ENCODE measurements at regions not wholly inside any gene's neighbourhood (a gene's known extent, or its start where the extent isn't known, plus 50 kb on each side); places are given as distances from the start of the nearest gene placed in this dataset.

DNA sequence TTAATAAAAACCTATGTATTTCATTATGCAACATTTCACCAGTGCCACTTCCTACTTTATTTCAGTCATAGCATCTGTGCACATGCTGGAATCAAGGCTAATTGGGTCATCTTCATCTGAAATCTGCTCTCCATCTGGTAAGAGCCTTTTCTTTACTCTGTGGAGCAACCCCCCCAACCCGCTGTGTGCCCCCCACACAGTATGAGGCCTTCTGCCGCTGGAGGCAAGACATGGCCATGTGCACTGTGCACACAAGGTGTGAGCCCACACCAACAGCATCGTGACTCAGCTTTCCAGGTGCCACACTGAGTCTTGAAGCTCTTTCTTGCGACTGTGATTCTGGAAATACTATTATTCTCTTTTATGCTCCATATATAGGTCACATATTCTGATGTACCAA is 471.0 kb downstream of the TBC1D4 start:
- H3K27me3 Mint-ChIP-seq, result peaks cover 4% of the 10 kb centered on the region
- no peaks in the 10 kb centered on the region for H3K36me3 Mint-ChIP-seq (ENCODE audit: low read depth)
- H3K9me3 Mint-ChIP-seq, result no peaks in the 10 kb centered on the region
- no peak overlapping the region for H3K4me3 Mint-ChIP-seq
- H3K27ac Mint-ChIP-seq, result no peak overlapping the region
- H3K4me1 Mint-ChIP-seq (ENCODE audit: low read depth), result no peaks in the 10 kb centered on the region

DNA sequence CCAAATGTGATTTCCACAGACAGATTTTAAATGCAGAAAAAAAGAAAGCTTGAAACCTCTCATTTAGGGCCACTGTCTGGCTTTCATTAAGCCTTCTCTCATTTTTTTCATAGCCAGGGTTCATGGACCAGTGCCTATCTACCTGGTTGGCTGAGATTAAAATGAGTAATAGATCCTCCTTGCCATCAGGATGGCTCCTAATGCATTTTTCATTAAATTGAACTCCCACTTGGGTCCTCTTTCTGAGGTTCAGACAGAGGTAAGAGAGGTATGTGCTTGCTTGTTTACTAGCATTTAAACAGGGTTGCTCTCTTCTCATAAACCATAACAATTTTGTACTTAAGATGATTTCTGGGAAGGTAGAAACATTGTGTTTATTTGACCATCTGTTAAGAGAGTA is 473.0 kb downstream of the TBC1D4 start:
- no peak overlapping the region for H3K27ac Mint-ChIP-seq
- H3K4me1 Mint-ChIP-seq (ENCODE audit: low read depth), result no peaks in the 10 kb centered on the region
- no peak overlapping the region for H3K4me3 Mint-ChIP-seq
- H3K9me3 Mint-ChIP-seq, result no peaks in the 10 kb centered on the region
- H3K27me3 Mint-ChIP-seq, result peaks cover 3% of the 10 kb centered on the region
- no peaks in the 10 kb centered on the region for H3K36me3 Mint-ChIP-seq (ENCODE audit: low read depth)

- Mint-ChIP-seq H3K9me3 (no peaks in the 10 kb centered on the region), H3K4me1 (ENCODE audit: low read depth) (no peaks in the 10 kb centered on the region), H3K4me3 (no peak overlapping the region), H3K36me3 (ENCODE audit: low read depth) (no peaks in the 10 kb centered on the region), H3K27me3 (peaks cover 2% of the 10 kb centered on the region), H3K27ac (no peak overlapping the region)
These were observed 491.0 kb downstream of the TBC1D4 start for GRCh38 chr13:74990992-74991391.

GRCh38 chr13:74987124-74987690 is 494.8 kb downstream of the TBC1D4 start:
- Mint-ChIP-seq H3K9me3 (peaks cover 4% of the 10 kb centered on the region), H3K27ac (no peak overlapping the region), H3K4me3 (no peak overlapping the region), H3K36me3 (ENCODE audit: low read depth) (no peaks in the 10 kb centered on the region), H3K27me3 (peaks cover 10% of the 10 kb centered on the region), H3K4me1 (ENCODE audit: low read depth) (no peaks in the 10 kb centered on the region)

GRCh38 chr13:74986609-74987008 is 495.4 kb downstream of the TBC1D4 start:
- no peaks in the 10 kb centered on the region for H3K4me1 Mint-ChIP-seq (ENCODE audit: low read depth)
- H3K9me3 Mint-ChIP-seq, result peaks cover 4% of the 10 kb centered on the region
- no peak overlapping the region for H3K4me3 Mint-ChIP-seq
- H3K36me3 Mint-ChIP-seq (ENCODE audit: low read depth), result no peaks in the 10 kb centered on the region
- peaks cover 10% of the 10 kb centered on the region for H3K27me3 Mint-ChIP-seq
- H3K27ac Mint-ChIP-seq, result no peak overlapping the region

DNA sequence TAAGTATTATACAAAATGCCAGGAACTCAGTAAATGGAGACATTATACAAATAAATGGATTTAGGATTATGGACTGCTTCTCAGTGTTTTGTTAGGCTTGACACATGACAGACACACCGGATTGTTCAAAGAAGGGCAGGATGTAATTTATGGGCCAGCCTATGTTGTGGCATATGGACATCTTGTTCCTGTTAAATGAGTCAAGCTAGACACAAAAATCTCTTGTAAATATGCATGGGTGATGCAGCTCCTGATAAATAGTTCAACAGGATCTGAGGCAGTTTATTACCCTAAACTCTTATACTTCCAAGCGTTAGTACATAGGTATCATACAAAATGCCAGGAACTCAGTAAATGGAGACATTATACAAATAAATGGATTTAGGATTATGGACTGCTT is 502.3 kb downstream of the TBC1D4 start:
- no peak overlapping the region for H3K4me3 Mint-ChIP-seq
- H3K36me3 Mint-ChIP-seq (ENCODE audit: low read depth), result no peaks in the 10 kb centered on the region
- peaks cover 17% of the 10 kb centered on the region for H3K27me3 Mint-ChIP-seq
- peaks cover 7% of the 10 kb centered on the region for H3K9me3 Mint-ChIP-seq
- H3K4me1 Mint-ChIP-seq (ENCODE audit: low read depth), result no peaks in the 10 kb centered on the region
- H3K27ac Mint-ChIP-seq, result no peak overlapping the region

DNA sequence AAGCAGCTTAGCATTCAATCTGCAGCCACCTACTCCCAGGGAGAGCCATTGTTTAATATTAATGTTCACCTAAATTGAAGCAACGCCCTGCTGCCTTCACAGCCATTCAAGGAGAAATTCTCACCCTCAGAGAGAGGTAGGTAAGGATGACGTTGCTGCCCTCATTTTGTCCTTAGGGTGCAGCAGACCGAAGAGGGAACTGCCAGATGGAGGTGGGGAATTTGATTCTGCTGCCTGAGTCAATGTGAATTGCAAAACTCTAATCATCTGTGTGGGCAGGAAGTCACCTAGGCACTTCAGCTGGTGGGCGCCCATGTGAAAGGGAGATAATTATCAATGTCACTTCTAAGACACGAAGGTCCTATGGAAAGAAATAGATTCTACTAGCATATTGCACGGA is 503.4 kb downstream of the TBC1D4 start:
- Mint-ChIP-seq H3K27me3 (peaks cover 13% of the 10 kb centered on the region), H3K4me3 (no peak overlapping the region), H3K36me3 (ENCODE audit: low read depth) (no peaks in the 10 kb centered on the region), H3K9me3 (peaks cover 3% of the 10 kb centered on the region), H3K4me1 (ENCODE audit: low read depth) (no peaks in the 10 kb centered on the region), H3K27ac (no peak overlapping the region)

GRCh38 chr13:74977498-74977897 is 504.5 kb downstream of the TBC1D4 start:
- Mint-ChIP-seq H3K27ac (no peak overlapping the region), H3K36me3 (ENCODE audit: low read depth) (no peaks in the 10 kb centered on the region), H3K9me3 (peaks cover 3% of the 10 kb centered on the region), H3K4me1 (ENCODE audit: low read depth) (no peaks in the 10 kb centered on the region), H3K27me3 (peaks cover 13% of the 10 kb centered on the region), H3K4me3 (no peak overlapping the region)

DNA sequence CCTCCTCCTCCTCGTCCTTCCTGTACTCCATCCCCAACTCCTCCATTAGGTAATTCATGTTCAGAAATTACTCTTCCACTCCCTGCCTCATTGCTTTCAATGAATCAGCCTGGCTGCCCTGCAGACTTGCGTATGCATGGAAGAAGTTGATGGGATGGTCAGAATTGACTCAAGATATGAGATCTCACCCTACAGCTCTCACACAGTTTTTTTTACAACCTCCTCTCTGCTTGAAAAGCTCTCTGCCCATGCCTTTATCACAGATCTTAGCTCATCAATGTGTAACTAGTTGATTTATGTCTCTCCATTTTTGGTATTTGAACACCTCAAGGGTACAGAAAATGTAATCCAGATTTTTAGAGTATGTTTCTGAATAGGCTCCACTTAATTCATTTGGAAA is 506.9 kb downstream of the TBC1D4 start:
- Mint-ChIP-seq H3K9me3 (peaks cover 3% of the 10 kb centered on the region), H3K27me3 (peaks cover 13% of the 10 kb centered on the region), H3K4me3 (no peak overlapping the region), H3K4me1 (ENCODE audit: low read depth) (no peaks in the 10 kb centered on the region), H3K36me3 (ENCODE audit: low read depth) (no peaks in the 10 kb centered on the region), H3K27ac (no peak overlapping the region)

GRCh38 chr13:74973935-74974879 is 507.8 kb downstream of the TBC1D4 start:
- no peaks in the 10 kb centered on the region for H3K4me1 Mint-ChIP-seq (ENCODE audit: low read depth)
- H3K36me3 Mint-ChIP-seq (ENCODE audit: low read depth), result no peaks in the 10 kb centered on the region
- peaks cover 3% of the 10 kb centered on the region for H3K9me3 Mint-ChIP-seq

DNA sequence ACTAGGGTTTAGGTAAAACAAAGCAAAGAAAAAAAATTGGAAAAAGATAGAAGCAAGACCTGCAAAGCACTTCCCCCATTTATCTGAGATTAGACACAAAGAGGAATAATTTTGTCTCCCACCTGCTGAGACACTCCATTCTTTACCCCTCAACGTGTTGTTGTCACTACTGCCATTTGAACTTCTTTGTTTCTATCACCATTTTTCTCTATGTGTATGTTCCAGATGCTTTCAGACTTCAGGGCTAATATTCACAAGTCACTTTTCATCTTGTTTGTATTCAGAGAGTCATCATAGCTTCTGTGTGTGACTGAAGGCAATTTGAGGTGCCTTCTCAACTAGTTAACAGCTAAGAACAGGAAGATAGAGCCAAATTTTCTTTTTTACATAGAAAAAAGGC is 512.5 kb downstream of the TBC1D4 start:
- H3K9me3 Mint-ChIP-seq, result no peaks in the 10 kb centered on the region
- no peaks in the 10 kb centered on the region for H3K36me3 Mint-ChIP-seq (ENCODE audit: low read depth)
- H3K27ac Mint-ChIP-seq, result no peak overlapping the region
- no peaks in the 10 kb centered on the region for H3K4me1 Mint-ChIP-seq (ENCODE audit: low read depth)
- peaks cover 3% of the 10 kb centered on the region for H3K27me3 Mint-ChIP-seq
- H3K4me3 Mint-ChIP-seq, result no peak overlapping the region

More at GRCh38 chr13:74973935-74974879, 507.8 kb downstream of the TBC1D4 start:
- Mint-ChIP-seq H3K27ac (no peak overlapping the region), H3K4me3 (no peak overlapping the region), H3K27me3 (peaks cover 13% of the 10 kb centered on the region)

GRCh38 chr13:74966814-74967424 is 515.0 kb downstream of the TBC1D4 start:
- H3K27me3 Mint-ChIP-seq, result peaks cover 5% of the 10 kb centered on the region
- H3K9me3 Mint-ChIP-seq, result peaks cover 4% of the 10 kb centered on the region
- no peaks in the 10 kb centered on the region for H3K4me1 Mint-ChIP-seq (ENCODE audit: low read depth)
- H3K4me3 Mint-ChIP-seq, result no peak overlapping the region
- H3K27ac Mint-ChIP-seq, result no peak overlapping the region
- no peaks in the 10 kb centered on the region for H3K36me3 Mint-ChIP-seq (ENCODE audit: low read depth)

GRCh38 chr13:74966275-74966674 is 515.7 kb downstream of the TBC1D4 start:
- Mint-ChIP-seq H3K27ac (no peak overlapping the region), H3K4me1 (ENCODE audit: low read depth) (no peaks in the 10 kb centered on the region), H3K27me3 (peaks cover 5% of the 10 kb centered on the region), H3K36me3 (ENCODE audit: low read depth) (no peaks in the 10 kb centered on the region), H3K9me3 (peaks cover 4% of the 10 kb centered on the region), H3K4me3 (no peak overlapping the region)

DNA sequence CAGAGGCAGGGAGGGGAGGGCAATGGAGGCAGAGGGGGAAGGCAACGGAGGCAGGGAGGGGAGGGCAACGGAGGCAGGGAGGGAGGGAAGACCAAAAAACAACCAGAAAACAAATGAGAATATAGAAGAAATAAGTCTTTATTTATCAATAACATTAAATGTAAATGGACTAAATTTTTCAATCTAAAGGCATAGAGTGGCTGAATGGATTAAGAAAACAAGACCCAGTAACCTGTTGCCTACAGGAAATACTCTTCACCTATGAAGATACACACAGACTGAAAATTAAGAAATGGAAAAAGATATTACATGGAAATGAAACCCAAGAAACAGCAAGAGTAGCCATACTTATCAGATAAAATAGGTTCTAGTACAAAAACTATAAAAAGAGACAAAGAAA is 536.3 kb downstream of the TBC1D4 start:
- Mint-ChIP-seq H3K4me1 (ENCODE audit: low read depth) (no peaks in the 10 kb centered on the region), H3K36me3 (ENCODE audit: low read depth) (no peaks in the 10 kb centered on the region), H3K4me3 (no peak overlapping the region), H3K27me3 (peaks cover 3% of the 10 kb centered on the region), H3K27ac (no peak overlapping the region), H3K9me3 (peaks cover 25% of the 10 kb centered on the region)

- no peaks in the 10 kb centered on the region for H3K4me1 Mint-ChIP-seq (ENCODE audit: low read depth)
- H3K27ac Mint-ChIP-seq, result no peak overlapping the region
- peaks cover 7% of the 10 kb centered on the region for H3K9me3 Mint-ChIP-seq
- H3K4me3 Mint-ChIP-seq, result no peak overlapping the region
- H3K36me3 Mint-ChIP-seq (ENCODE audit: low read depth), result no peaks in the 10 kb centered on the region
- H3K27me3 Mint-ChIP-seq, result no peaks in the 10 kb centered on the region
These were observed 550.1 kb downstream of the TBC1D4 start for GRCh38 chr13:74931698-74932433.
